GM18907 (cell line): ENCODE measurements at regions not wholly inside any gene's neighbourhood (a gene's known extent, or its start where the extent isn't known, plus 50 kb on each side); places are given as distances from the start of the nearest gene placed in this dataset.
A peak's percentile ranks its signal among the peaks of the same experiment; 100 is the strongest.
"Not testable (repeated sequence)": the region's sequence is repeated elsewhere in the genome, so short reads cannot be mapped to it uniquely, and the experiment has no call there.

Source experiments
- ATAC-seq: cut with Tn5 transposase; IDR thresholded peaks from one replicate; pipeline ENCODE4 v1.9.1; 2021; ENCODE audit warnings: mild to moderate bottlenecking, moderate library complexity; ENCODE audit not compliant: unreplicated experiment

DNA sequence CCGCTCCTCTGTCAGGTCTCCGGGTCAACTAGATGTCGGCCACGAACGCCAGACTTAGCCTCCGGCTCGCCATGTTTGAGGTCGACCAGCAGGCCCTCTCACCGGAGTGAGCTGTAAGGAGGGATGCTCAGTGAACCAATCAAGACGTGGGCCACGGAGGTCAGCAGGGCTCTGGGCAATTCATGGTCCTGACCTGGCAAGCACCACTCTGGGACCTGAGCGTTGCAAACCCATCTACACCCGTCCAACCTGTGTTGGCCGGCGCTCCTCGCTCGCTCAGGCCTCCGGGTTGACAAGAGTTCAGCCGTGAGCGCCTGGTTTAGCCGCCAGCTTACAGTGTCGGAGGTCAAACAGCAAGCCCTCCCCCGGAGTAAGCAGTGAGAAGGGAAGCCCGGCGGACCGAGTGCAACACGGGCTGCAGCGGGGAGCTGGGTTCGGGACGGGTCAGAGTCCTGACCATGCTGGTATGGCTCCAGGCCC is 1361.9 kb downstream of the UQCRFS1 start:
- no peak for ATAC-seq

DNA sequence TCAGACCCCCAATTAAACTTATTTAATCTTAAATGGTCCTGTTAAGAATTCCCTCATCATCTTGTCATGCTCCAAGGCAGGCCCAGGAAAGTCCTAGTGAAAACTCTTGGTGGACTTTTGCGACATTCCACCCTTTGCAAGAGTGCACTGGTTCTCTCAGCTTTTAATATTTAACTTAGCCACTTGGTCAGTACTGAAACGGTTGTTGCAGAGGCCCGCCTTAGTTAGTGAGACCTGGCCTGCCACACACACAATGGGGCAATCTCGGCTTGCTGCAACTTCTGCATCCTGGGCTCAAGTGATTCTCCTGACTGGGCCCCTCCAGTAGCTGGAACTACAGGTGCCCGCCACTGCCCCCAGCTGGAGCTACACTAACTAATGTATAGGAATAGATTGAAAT is 1366.0 kb downstream of the UQCRFS1 start:
- ATAC-seq = no peak

DNA sequence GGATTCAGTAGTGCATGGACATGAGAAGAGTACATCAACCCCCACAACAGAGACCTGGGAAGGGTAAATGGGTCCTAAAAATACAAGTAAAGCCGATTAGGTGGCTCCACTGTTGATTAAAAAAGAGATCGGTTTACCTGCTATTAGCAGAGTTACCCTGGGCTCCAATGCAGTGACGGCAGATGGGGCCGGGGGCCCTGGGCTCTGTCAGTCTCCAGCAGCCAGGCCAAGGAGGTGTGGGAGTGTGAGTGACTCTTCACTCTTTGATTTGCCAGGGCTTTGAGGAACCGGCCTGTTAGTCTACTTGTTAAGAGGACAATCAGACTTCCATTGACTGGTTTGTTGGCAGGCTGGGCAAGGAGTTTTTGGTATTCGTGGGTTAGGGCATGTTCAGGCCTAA is 1368.7 kb downstream of the UQCRFS1 start:
- ATAC-seq = no peak

GRCh38 chr19:27843861-27844260 is 1369.1 kb downstream of the UQCRFS1 start:
- ATAC-seq = no peak

DNA sequence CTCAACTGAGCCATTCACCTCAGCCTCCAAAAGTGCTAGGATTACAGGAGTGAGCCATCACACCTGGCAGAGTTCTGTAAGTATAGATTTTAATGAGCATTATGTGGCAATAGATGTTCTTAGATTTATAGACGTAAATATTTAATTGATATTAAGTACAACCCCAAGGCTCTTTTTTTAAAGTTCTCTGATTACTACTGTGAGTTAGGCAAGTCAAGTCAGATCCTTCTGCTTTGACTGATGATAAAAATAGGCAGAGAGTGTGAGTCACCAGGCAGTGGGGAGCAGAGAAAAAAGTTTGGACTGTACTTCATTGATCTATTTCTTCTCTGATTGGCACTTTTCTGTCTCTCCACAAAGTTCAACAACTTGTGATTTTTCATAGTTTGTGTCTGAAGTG is 1379.9 kb downstream of the UQCRFS1 start:
- no peak for ATAC-seq

DNA sequence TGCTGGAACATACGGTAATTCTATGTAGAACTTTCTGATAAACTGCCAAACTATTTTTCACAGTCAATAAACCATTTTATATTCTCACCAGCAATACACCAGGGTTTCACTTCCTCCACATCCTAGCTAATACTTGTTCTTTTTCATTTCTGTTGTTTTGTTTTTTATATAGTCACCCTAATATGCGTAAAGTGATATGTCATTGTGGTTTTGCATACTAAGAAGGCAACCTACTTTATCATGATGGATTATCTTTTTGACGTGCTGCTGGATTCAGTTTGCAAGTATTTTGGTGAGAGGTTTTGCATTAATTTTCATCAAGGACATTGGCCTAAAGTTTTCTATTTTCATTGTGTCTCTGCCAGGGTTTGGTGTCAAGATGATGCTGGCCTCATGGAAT is 1384.1 kb downstream of the UQCRFS1 start:
- no peak for ATAC-seq

- ATAC-seq = no peak
Measured at GRCh38 chr19:27824108-27824507, 1388.8 kb downstream of the UQCRFS1 start.

- no peak for ATAC-seq
Measured at GRCh38 chr19:27822336-27822735, 1390.6 kb downstream of the UQCRFS1 start.

DNA sequence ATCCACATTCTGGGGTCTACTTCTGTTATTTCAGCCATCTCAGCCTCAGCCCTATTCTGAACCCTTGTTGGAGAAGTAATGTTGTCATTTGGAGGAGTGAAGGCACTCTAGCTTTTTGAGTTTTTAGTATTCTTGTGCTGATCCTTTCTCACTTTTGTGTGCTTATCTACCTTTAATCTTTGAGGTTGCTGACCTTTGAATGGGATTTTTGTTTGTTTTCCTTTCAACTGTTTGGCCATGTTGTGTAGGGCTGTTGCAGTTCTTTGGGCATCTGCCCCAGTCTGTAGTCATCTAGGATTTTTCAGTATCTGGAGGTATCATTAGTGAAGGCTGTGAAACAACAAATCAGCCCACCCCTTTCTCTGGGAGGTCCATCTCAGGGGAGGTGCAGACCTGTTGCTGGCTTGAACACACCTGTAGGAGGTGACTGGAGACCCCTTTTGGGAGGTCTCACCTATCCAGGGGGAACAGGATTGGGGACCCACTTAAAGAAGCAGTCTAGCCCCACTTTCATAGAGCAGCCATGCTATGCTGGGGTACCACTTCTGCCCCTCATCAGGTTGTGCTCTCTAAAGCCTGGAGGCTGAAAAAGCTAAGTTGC is 1391.4 kb downstream of the UQCRFS1 start:
- ATAC-seq = no peak

- no peak for ATAC-seq
Measured at GRCh38 chr19:27815985-27816384, 1397.0 kb downstream of the UQCRFS1 start.

DNA sequence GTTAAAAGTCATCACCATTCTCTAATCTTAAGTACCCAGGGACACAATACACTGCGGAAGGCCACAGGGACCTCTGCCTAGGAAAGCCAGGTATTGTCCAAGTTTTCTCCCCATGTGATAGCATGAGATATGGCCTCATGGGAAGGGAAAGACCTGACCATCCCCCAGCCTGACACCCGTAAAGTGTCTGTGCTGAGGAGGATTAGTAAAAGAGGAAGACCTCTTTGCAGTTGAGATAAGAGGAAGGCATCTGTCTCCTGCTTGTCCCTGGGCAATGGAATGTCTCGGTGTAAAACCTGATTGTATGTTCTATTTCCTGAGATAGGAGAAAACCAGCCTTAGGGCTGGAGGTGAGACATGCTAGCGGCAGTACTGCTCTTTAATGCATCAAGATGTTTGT is 1398.1 kb downstream of the UQCRFS1 start:
- ATAC-seq = not testable (repeated sequence)

- ATAC-seq = not testable (repeated sequence)
Measured at GRCh38 chr19:27814274-27814673, 1398.7 kb downstream of the UQCRFS1 start.

DNA sequence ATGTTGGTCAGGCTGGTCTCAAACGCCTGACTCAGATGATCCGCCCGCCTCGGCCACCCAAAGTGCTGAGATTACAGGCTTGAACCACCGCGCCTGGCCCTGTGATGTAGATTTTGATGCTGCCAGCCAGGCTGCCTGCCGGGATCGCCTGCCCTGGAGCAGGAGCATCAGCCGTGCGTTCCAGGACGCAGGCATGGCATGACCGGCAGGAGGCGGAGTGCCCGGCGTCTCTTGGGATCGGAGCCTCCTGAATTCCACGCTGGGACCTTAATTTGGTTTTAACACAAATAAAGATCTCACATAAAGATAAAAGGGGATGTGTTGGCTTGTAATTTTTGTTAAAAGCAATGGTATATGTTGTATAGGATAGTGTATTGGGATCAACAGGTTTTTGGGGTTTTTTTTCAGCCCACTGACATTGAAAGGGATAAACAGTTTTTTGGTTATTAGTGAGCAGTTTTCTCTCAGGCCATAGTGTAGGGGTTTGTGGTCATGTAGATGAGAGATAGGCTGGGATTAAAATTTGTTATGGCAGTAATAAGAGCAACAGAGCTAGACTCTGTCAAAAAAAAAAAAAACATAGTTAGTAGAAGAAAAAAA is 1406.4 kb downstream of the UQCRFS1 start:
- ATAC-seq = no peak

DNA sequence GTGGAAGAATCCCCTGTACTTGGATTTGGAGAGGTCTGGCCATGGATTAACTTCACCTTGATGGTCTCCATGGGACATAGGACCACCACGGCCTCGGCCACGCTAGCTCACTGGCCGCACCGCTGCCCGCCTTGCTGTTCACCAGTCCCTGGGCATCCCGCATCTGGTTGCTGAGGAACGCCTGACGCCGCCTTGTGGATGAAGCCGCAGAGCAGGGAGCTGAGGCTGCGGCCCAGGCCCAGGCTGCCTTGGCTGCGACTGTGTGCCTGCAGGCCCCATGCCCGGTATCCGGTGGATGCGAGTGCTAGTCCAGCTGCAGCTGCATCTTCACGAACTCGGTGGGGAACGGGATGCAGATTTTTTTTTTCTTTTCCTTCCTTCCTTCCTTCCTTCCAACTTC is 1407.1 kb downstream of the UQCRFS1 start:
- no peak for ATAC-seq

DNA sequence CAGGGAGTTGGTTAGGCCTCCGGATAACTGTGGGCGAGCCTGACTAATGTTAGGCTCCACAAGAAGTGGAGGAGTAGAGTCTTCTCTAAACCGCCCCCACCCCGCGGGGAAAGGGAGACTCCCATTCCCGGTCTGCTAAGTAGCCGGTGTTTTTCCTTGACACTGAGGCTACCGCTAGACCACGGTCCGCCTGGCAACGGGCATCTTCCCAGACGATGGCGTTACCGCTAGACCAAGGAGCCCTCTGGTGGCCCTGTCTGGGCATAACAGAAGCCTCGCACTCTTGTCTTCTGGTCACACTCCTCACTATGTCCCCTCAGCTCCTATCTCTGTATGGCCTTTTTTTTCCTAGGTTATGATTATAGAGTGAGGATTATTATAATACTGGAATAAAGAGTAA is 1410.7 kb downstream of the UQCRFS1 start:
- not testable (repeated sequence) for ATAC-seq

GRCh38 chr19:27796540-27796939 is 1416.4 kb downstream of the UQCRFS1 start:
- ATAC-seq = no peak

GRCh38 chr19:27796073-27796472 is 1416.9 kb downstream of the UQCRFS1 start:
- no peak for ATAC-seq

DNA sequence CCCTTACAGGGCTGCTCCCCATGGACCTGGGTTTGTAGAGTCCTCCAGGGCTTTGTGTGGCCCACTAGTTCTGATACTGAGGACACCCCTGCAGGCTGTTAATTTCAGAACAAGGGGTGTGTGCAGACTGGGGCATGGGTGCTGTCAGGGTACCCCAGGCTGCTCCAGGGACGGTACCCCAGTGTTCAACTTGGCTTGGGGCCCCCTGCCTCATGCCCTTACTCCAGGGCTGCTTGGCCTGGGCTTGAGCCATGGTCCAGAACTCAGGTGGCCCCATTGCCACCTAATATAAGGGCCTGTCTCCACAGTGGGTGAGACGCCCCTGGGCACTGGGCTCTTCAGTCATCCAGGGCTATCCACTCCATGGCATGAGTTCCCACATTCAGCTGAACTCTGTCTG is 1417.6 kb downstream of the UQCRFS1 start:
- no peak for ATAC-seq

GRCh38 chr19:27794494-27795042 is 1418.4 kb downstream of the UQCRFS1 start:
- peak; percentile 6 for ATAC-seq

DNA sequence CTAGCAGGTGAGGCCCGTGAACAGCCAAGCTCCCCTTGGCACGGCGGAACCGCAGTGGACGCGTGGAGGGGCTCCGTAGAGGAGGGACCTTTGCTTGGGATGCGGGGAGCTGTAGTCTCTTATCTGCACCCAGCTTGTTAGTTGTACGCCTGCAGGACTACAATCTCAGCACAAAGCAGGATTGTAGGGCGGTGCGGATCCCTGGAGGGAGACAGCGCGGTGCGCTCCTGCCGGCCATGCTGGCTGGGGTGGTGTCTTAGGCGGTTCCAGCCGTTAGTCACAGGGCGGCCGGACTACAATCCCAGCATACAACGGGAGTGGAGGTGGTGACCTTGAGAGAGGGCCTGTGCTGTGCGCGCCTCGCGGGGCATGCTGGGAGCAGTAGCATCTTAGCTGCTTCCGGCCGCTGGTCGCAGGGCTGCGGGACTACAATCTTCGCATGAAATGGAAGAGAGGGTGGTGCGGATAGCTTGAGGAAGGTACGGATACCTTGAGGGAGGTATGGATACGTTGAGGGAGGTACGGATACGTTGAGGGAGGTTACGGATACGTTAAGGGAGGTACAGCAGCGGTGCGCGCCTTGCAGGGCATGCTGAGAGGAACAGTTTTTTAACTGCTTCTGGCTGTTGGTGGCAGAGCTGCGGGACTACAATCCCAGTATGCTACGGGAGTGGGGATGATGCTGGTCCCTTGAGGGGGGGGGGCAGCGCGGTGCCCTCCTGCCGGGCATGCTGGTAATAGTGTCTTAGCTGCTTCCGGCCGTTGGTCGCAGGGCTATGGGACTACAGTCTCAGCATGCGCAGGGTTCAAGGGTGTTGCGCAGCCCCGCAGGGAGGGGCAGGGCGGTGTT is 1419.1 kb downstream of the UQCRFS1 start:
- ATAC-seq = peak; percentile 96

GRCh38 chr19:27793128-27793643 is 1419.8 kb downstream of the UQCRFS1 start:
- peak; percentile 80 for ATAC-seq
